GM21825 (cell line): ENCODE measurements at regions not wholly inside any gene's neighbourhood (a gene's known extent, or its start where the extent isn't known, plus 50 kb on each side); places are given as distances from the start of the nearest gene placed in this dataset.

Experiments
- ATAC-seq: cut with Tn5 transposase; IDR thresholded peaks from one replicate; pipeline ENCODE4 v1.9.1; 2021; ENCODE audit warnings: mild to moderate bottlenecking, moderate library complexity; ENCODE audit not compliant: unreplicated experiment

GRCh38 chr18:60754413-60755009 is 381.9 kb upstream of the MC4R start:
- ATAC-seq, result no peak

- no peak for ATAC-seq
These were observed 382.6 kb upstream of the MC4R start for GRCh38 chr18:60755134-60755533.

- no peak for ATAC-seq
These were observed 403.4 kb upstream of the MC4R start for GRCh38 chr18:60775978-60776377.

GRCh38 chr18:60784161-60784560 is 411.6 kb upstream of the MC4R start:
- ATAC-seq, result no peak

- no peak for ATAC-seq
These were observed 422.2 kb upstream of the MC4R start for GRCh38 chr18:60794802-60795201.

GRCh38 chr18:60804415-60804814 is 431.8 kb upstream of the MC4R start:
- no peak for ATAC-seq

- ATAC-seq, result no peak
These were observed 437.4 kb upstream of the MC4R start for GRCh38 chr18:60809937-60810336.

GRCh38 chr18:60812921-60813320 is 440.3 kb upstream of the MC4R start:
- no peak for ATAC-seq

- ATAC-seq, result no peak
These were observed 453.8 kb upstream of the MC4R start for GRCh38 chr18:60826346-60826745.

GRCh38 chr18:60831971-60832370 is 459.4 kb upstream of the MC4R start:
- ATAC-seq, result no peak

- ATAC-seq, result no peak
These were observed 466.1 kb upstream of the MC4R start for GRCh38 chr18:60838677-60839076.

- no peak for ATAC-seq
These were observed 473.8 kb upstream of the MC4R start for GRCh38 chr18:60846396-60846795.

- no peak for ATAC-seq
These were observed 474.9 kb upstream of the MC4R start for GRCh38 chr18:60847517-60847916.

GRCh38 chr18:60861575-60861974 is 471.7 kb upstream of the CDH20 start:
- no peak for ATAC-seq

GRCh38 chr18:60862988-60863387 is 470.2 kb upstream of the CDH20 start:
- ATAC-seq, result no peak

GRCh38 chr18:60865801-60866200 is 467.4 kb upstream of the CDH20 start:
- ATAC-seq, result no peak

GRCh38 chr18:60870261-60871153 is 462.7 kb upstream of the CDH20 start:
- ATAC-seq, result no peak

- ATAC-seq, result no peak
These were observed 460.8 kb upstream of the CDH20 start for GRCh38 chr18:60872434-60872833.

GRCh38 chr18:60873708-60874107 is 459.5 kb upstream of the CDH20 start:
- ATAC-seq, result no peak

- no peak for ATAC-seq
These were observed 457.2 kb upstream of the CDH20 start for GRCh38 chr18:60875957-60876507.

GRCh38 chr18:60880184-60880583 is 453.0 kb upstream of the CDH20 start:
- no peak for ATAC-seq

GRCh38 chr18:60883587-60883986 is 449.6 kb upstream of the CDH20 start:
- no peak for ATAC-seq
